Upper lobe of left lung (tissue), 6 donors: ENCODE measurements at regions not wholly inside any gene's neighbourhood (a gene's known extent, or its start where the extent isn't known, plus 50 kb on each side); places are given as distances from the start of the nearest gene placed in this dataset.

ENCODE experiments used
- ATAC-seq, 2 donors: fragments of 200-7000 bp; cut with Tn5 transposase; one replicate each; pipeline ENCODE4 v1.9.1; 2022; ENCODE audit warnings: mild to moderate bottlenecking in 2 of 2, moderate library complexity in 2 of 2; ENCODE audit not compliant: low FRiP score in 2 of 2
- DNase-seq, 2 donors: peaks; one replicate each; pipeline ENCODE4 v3.0.0-alpha.2; 2019 to 2020
- H3K27ac ChIP-seq, 4 donors: fragments of 200-600 bp; sonication (generic); one replicate each; pipeline ENCODE4 v1.5.1; 2016 to 2019
- H3K27me3 ChIP-seq, 4 donors: fragments of 200-600 bp; sonication (generic); one replicate each; pipeline ENCODE4 v1.5.1; 2017 to 2019
- H3K36me3 ChIP-seq, 4 donors: fragments of 200-600 bp; sonication (generic); one replicate each; pipeline ENCODE4 v1.5.1; 2016 to 2019
- H3K4me1 ChIP-seq, 4 donors: fragments of 200-600 bp; sonication (generic); one replicate each; pipeline ENCODE4 v1.5.1; 2018 to 2019
- H3K4me3 ChIP-seq, 4 donors: fragments of 200-600 bp; sonication (generic); one replicate each; pipeline ENCODE4 v1.5.1; 2017 to 2019; ENCODE audit warnings: mild to moderate bottlenecking in 2 of 4, moderate library complexity in 1 of 4
- H3K9me3 ChIP-seq, 4 donors: fragments of 200-600 bp; sonication (generic); one replicate each; pipeline ENCODE4 v1.5.1; 2018 to 2019
- CTCF ChIP-seq, 6 experiments: fragments of 450-650 bp in 4 of 6; fragments of 200-600 bp in 2 of 6; sonication (generic) in 2 of 6; IDR thresholded peaks; one replicate each; pipeline ENCODE4 v1.5.1; 2016 to 2019; ENCODE audit warnings: antibody characterized with exemption in 6 of 6
- EP300 ChIP-seq, 4 donors: sonication (generic); formaldehyde crosslinking; IDR thresholded peaks; one replicate each; pipeline ENCODE4 v1.5.1; 2017; ENCODE audit warnings: antibody characterized with exemption in 4 of 4, control low read depth in 2 of 4
- POLR2A ChIP-seq, 4 donors: fragments of 450-650 bp; IDR thresholded peaks; one replicate each; pipeline ENCODE4 v1.5.1; 2016 to 2017; ENCODE audit warnings: antibody characterized with exemption in 4 of 4, mild to moderate bottlenecking in 2 of 4
- POLR2AphosphoS5 ChIP-seq, 2 donors: sonication (generic); formaldehyde crosslinking; IDR thresholded peaks; one replicate each; pipeline ENCODE4 v1.5.1; 2017; ENCODE audit warnings: antibody characterized with exemption in 2 of 2
- WGBS, 2 donors: methylation state at CpG; one replicate each; pipeline ENCODE4 v1.1.5; 2017 to 2018; 5-methylcytosine and 5-hydroxymethylcytosine counted together
- donor health status: DM: no; HTN: no; CAD: no; lungs with moderate emphysema.
- donor health status: DM: no; HTN: yes; CAD: no; lungs with severe emphysema.

GRCh38 chr22:48863965-48864528 lies 963.6 kb downstream of the BRD1 start:
- Histone ChIP-seq H3K27ac (no peak overlapping the region), H3K4me1 (no peaks in the 10 kb centered on the region), H3K9me3 (no peaks in the 10 kb centered on the region), H3K27me3 (no peaks in the 10 kb centered on the region), H3K36me3 (no peaks in the 10 kb centered on the region), H3K4me3 (no peak overlapping the region)
- no peak for DNase-seq
- no peak for ATAC-seq
- 76 to 78% methylated on average over 5 to 7 of the region's 7 CpGs for WGBS, 2 donors
- TF ChIP-seq POLR2A (IDR thresholded peaks at IDR 0.05) (no peak), CTCF (IDR thresholded peaks at IDR 0.05) (no peak), POLR2AphosphoS5 (IDR thresholded peaks at IDR 0.05) (no peak), EP300 (IDR thresholded peaks at IDR 0.05) (no peak)

GRCh38 chr22:48860557-48860956 lies 967.1 kb downstream of the BRD1 start:
- ATAC-seq: no peak
- H3K4me3 ChIP-seq: no peak overlapping the region
- no peaks in the 10 kb centered on the region for H3K36me3 ChIP-seq
- H3K27me3 ChIP-seq: no peaks in the 10 kb centered on the region
- no peak for TF ChIP-seq POLR2A (IDR thresholded peaks at IDR 0.05)
- TF ChIP-seq EP300 (IDR thresholded peaks at IDR 0.05): no peak
- no peak for TF ChIP-seq POLR2AphosphoS5 (IDR thresholded peaks at IDR 0.05)
- TF ChIP-seq CTCF (IDR thresholded peaks at IDR 0.05): no peak
- H3K9me3 ChIP-seq: no peaks in the 10 kb centered on the region
- H3K4me1 ChIP-seq: no peaks in the 10 kb centered on the region
- H3K27ac ChIP-seq: no peak overlapping the region
- peak in 1 of 2 donors; percentile 5 for DNase-seq
- WGBS, 2 donors: 81 to 90% methylated on average over 7 of the region's 7 CpGs

DNA sequence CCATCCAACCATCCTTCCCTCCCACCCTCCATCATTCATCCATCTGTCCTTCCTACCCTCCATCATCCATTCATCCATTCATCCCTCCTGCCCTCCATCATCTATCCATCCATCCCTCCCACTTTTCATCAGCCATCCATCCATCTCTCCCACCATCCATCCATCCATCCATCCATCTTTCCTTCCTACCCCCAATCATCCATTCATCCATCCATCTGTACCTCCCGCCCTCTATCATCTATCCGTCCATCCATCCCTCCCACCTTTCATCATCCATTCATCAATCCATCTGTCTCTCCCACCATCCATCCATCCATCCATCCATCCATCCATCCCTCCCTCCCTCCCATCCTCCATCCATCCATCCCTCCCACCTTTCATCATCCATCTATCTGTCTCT lies 968.8 kb downstream of the BRD1 start:
- 90 to 91% methylated on average over 2 of the region's 2 CpGs for WGBS, 2 donors
- no peak for ATAC-seq

DNA sequence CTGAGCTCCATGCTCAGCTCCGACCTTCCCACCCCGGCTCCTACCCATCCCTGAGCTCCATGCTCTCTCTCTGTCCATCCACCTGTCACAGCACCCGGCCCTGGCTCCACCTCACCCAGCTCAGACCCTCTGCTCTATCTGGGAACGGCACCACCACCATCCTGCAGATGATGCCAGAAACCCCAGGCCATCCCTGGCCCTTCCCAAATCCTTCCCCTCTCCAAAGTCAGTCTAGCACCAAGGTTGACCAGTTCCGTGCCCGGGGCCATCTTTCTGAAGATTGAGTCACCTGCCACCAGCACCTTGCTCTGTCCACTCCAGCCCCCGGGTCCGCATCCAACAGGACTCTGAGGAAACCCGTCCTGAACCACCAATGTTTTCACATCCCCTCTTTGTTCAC lies 969.6 kb downstream of the BRD1 start:
- Histone ChIP-seq H3K27ac (no peak overlapping the region), H3K27me3 (no peaks in the 10 kb centered on the region), H3K36me3 (no peaks in the 10 kb centered on the region), H3K9me3 (no peaks in the 10 kb centered on the region), H3K4me3 (no peak overlapping the region), H3K4me1 (no peaks in the 10 kb centered on the region)
- no peak for ATAC-seq
- 64 to 76% methylated on average over 9 of the region's 9 CpGs for WGBS, 2 donors
- DNase-seq: peak in 1 of 2 donors; percentile 4
- no peak for TF ChIP-seq CTCF (IDR thresholded peaks at IDR 0.05)
- TF ChIP-seq EP300 (IDR thresholded peaks at IDR 0.05): no peak
- TF ChIP-seq POLR2AphosphoS5 (IDR thresholded peaks at IDR 0.05): no peak
- no peak for TF ChIP-seq POLR2A (IDR thresholded peaks at IDR 0.05)

More for the DNA sequence above, 968.8 kb downstream of the BRD1 start:
- no peak overlapping the region for H3K4me3 ChIP-seq
- no peak for TF ChIP-seq POLR2AphosphoS5 (IDR thresholded peaks at IDR 0.05)
- TF ChIP-seq CTCF (IDR thresholded peaks at IDR 0.05): no peak
- TF ChIP-seq EP300 (IDR thresholded peaks at IDR 0.05): no peak
- no peak for TF ChIP-seq POLR2A (IDR thresholded peaks at IDR 0.05)
- H3K9me3 ChIP-seq: no peaks in the 10 kb centered on the region
- no peaks in the 10 kb centered on the region for H3K36me3 ChIP-seq
- no peaks in the 10 kb centered on the region for H3K27me3 ChIP-seq
- DNase-seq: no peak
- no peaks in the 10 kb centered on the region for H3K4me1 ChIP-seq
- no peak overlapping the region for H3K27ac ChIP-seq

- Histone ChIP-seq H3K9me3 (no peaks in the 10 kb centered on the region), H3K27me3 (no peaks in the 10 kb centered on the region), H3K27ac (no peak overlapping the region), H3K4me3 (no peak overlapping the region), H3K36me3 (no peaks in the 10 kb centered on the region), H3K4me1 (no peaks in the 10 kb centered on the region)
- TF ChIP-seq CTCF (IDR thresholded peaks at IDR 0.05): no peak
- no peak for TF ChIP-seq POLR2A (IDR thresholded peaks at IDR 0.05)
- TF ChIP-seq EP300 (IDR thresholded peaks at IDR 0.05): no peak
- TF ChIP-seq POLR2AphosphoS5 (IDR thresholded peaks at IDR 0.05): no peak
- DNase-seq (peak in 1 of 2 donors; percentile 10), ATAC-seq (no peak)
- 83 to 87% methylated on average over 13 of the region's 13 CpGs for WGBS, 2 donors
Measured at GRCh38 chr22:48857202-48857805, 970.4 kb downstream of the BRD1 start.
